Keratinocyte (primary cell): ENCODE measurements at regions not wholly inside any gene's neighbourhood (a gene's known extent, or its start where the extent isn't known, plus 50 kb on each side); places are given as distances from the start of the nearest gene placed in this dataset.

Experiments
- CTCF ChIP-seq, 3 experiments: IDR thresholded peaks in 1 of 3; conservative IDR thresholded peaks in 1 of 3; optimal IDR thresholded peaks in 1 of 3; 2 replicates in 2 of 3; 3 replicates in 1 of 3; pipeline versions ENCODE3 to v1.5.1; 2011; ENCODE audit warnings: low read length in 3 of 3, mild to moderate bottlenecking in 3 of 3, moderate library complexity in 2 of 3, control low read depth in 1 of 3, inconsistent platforms in 1 of 3; ENCODE audit not compliant: insufficient read depth in 2 of 3; ENCODE audit errors: extremely low read depth in 1 of 3
- EZH2 ChIP-seq: IDR thresholded peaks from one replicate; pipeline ENCODE4 v1.6.1; 2012; ENCODE audit warnings: inconsistent platforms, mild to moderate bottlenecking, low read length, moderate library complexity

- TF ChIP-seq EZH2 (no peak), CTCF (optimal IDR thresholded peaks at IDR 0.05 in 1 of 3, IDR thresholded peaks at IDR 0.05 in 1 of 3, conservative IDR thresholded peaks at IDR 0.05 in 1 of 3; ENCODE audit: extremely low read depth in 1 of 3, insufficient read depth in 2 of 3, low read length in 3 of 3) (no peak)
These were observed 803.2 kb downstream of the PLA2G4A start for GRCh38 chr1:187631984-187632383.
